GM12872 (cell line): ENCODE measurements at regions not wholly inside any gene's neighbourhood (a gene's known extent, or its start where the extent isn't known, plus 50 kb on each side); places are given as distances from the start of the nearest gene placed in this dataset.

ENCODE experiments used
- TF ChIP-seq, protein P1 (sequence below): IDR thresholded peaks from 3 replicates; pipeline ENCODE4 v1.5.1; 2011; ENCODE audit warnings: low read depth, mild to moderate bottlenecking, low read length, moderate library complexity; ENCODE audit not compliant: insufficient read depth

DNA sequence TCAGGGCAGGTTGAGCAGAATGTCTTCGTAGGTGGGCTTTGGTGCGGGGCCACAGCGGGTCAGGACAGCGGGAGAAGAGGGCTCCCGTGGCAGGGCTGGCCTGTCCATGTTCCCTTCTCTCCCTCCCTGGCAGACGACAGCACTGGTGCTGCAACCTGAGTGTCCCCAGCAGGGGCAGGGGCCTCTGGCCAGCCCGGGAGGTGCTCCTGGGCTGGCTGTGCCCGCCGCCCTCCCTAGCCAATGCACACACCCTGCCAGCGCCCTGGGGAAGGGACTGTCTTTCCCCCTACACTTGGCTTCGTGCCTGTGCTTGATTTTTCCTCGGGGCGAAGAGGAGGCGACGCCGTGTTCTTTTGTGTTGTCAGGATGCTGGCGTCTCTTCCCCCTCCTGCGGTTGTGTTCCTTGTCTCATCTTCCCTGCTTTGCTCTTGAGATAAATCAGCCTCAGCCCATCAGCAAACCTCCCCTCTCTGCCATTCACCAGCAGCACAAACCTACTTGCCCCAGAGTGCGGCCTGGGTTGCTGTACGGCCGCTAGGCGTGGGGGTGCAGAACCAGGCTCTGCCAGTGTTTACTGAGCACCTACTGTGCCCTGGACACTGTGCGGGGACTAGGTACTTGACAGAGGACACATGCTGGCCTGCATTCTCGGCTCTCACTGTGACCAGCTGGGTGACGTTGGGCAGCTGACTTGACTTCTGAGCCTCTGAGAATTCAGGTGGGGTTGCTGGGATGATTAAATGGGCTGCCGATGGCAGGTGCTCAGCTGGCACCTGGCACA, 237.3 kb upstream of the CIBAR2 start:
- TF ChIP-seq, protein P1, sequence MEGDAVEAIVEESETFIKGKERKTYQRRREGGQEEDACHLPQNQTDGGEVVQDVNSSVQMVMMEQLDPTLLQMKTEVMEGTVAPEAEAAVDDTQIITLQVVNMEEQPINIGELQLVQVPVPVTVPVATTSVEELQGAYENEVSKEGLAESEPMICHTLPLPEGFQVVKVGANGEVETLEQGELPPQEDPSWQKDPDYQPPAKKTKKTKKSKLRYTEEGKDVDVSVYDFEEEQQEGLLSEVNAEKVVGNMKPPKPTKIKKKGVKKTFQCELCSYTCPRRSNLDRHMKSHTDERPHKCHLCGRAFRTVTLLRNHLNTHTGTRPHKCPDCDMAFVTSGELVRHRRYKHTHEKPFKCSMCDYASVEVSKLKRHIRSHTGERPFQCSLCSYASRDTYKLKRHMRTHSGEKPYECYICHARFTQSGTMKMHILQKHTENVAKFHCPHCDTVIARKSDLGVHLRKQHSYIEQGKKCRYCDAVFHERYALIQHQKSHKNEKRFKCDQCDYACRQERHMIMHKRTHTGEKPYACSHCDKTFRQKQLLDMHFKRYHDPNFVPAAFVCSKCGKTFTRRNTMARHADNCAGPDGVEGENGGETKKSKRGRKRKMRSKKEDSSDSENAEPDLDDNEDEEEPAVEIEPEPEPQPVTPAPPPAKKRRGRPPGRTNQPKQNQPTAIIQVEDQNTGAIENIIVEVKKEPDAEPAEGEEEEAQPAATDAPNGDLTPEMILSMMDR: no peak

DNA sequence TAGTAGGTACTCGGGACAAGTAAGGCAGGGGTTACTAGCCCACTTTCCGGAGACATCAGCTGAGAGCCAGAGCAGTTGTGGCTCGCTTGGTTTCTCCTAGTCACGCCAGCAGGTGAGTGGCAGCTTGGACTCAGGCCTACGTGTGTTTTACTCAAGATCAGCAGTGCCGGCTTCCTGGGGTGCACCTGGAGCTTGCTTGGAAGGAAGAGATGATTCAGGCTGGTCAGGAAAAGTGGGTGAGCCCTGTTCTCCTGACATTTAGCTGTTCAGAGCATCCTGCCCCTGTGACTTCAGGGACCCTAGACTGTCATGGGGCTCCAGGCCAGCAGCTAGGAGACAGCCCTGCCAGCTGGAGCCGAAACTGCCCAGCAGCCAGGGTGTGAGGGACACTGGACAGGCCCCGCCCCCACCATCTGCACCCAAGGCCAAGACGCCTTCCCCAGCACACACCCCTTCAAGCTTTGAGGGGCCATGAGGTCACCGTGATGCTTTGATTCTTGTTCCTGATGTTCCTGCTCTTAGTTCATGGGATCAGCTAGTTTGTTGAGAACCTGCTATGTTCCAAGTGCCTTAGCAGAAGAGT, 238.0 kb upstream of the CIBAR2 start:
- TF ChIP-seq, protein P1: no peak

DNA sequence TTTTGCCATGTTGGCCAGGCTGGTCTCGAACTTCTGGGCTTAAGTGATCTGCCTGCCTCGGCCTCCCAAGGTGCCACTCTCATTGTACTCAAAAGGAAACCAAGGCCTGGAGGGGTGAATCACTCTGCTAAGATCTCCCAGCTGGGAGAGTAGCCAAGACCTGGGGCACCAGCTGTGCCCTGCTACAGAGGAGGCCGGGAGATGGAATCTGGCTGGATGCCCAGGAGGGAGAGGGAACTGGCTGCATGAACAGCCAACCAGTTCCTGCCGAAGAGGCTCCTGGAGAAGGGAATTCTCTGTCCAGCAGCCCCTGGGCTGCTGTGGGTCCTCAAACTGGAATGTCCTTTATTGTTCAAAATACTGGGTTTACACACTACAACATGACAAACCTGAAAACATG, 238.7 kb upstream of the CIBAR2 start:
- TF ChIP-seq, protein P1: no peak

DNA sequence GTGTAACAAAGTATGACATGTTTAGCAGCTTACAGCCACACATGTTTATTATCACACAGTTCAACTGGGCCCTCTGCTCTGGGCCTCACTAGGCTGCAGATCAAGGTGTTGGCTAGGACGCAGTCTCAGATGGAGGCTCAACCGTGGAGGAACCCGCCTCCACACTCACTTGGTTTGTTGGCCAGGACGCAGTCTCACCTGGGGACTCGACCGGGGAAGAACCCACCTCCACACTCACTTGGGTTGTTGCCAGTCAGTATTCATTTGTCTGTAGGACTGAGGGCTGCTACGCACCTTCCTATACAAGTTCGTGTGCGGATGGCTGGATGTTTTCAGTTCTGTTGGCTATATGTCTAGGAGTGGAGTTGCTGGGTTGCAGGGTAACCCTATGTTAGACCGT, 240.7 kb upstream of the CIBAR2 start:
- TF ChIP-seq, protein P1: no peak

DNA sequence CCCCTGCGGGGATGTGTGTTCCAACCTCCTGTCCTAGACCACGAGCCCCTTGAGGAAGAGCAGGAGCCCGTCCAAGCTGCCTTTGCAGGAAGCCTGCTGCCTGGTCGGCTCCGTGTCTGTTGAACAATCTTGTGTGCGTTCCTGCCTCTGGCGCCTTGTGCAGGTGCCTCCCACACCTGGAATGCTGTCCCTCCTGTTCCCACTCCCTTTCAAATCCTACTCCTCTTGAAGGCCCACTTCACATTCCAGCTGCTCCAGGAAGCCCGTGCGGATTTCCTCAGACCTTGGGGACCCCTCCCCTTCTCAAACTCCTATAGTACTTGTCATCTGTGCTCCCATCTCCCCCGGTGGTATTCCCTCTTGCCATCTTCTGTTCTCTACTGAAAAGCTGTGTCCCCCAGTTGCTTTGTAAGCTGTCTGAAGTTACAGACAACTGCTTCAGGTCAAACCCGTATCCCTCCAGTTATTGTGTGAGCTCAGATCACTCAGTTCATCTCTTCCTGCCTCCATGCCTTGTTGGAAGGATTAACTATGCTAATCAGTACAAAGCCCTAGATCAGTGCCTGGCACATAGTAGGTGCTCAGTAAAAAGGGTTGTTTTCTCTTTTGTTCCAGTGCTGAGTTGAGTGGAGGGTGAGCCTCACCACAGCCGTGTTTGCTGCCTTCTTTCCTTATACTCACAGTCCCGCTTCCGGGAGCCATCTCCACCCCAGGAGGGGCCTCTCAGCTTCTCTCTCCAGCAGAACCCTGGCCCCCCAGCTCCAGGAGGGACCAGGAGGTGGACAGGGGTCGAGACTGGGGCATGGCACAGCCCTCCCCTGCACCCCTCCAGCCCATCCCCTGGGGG, 241.8 kb upstream of the CIBAR2 start:
- TF ChIP-seq, protein P1: no peak

DNA sequence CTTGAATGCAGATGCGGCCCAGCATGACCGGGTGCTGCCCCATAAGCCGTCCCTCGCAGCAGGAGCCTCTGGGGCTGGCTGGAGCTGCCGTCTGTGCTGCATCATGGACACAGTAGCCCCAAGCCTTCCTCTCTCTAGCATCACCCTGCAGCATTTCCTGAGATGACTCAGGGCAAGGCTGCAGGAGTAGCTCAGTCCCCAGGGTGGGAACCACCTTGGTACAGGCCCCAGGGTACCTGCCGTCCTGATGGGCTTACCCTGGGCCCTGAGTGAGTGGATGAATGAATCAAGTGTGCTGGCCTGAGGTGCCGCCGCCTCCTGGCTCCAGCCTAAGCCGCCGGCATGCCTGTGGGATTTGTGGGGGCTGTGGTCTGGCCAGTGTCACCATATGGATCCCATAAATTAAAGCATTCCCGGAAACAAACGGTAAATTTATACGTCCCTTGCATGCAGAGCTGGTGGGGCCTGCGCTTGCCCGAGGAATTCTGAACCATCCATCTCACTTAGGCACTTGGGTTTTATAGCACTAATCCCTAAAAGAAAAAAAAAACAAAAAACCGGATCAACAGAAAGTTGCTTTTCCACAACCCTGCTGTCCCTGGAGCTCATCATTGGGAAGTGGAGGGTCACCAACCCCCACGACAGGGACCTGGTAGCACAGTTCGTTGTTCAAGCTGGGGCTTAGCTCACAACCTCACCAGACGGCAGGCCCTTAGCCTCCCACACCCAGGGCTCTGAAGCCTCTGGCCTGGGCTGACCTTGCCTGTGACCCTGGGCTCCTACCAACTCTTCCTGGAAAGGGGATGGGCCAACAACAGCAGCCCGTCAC, 242.6 kb upstream of the CIBAR2 start:
- TF ChIP-seq, protein P1: no peak

DNA sequence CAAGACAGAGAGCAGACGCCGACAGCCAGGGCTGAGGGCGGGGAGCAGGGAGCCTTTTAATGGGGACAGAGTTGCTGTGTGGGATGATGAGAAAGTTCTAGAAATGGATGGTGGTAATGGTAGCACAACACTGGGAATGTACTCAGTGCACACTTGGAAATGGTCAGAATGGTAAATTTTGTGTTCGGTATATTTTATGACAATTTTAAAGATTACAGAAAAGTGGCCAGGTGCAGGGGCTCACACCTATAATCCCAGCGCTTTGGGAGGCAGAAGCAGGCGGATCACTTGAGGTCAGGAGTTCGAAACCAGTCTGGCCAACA, 243.2 kb upstream of the CIBAR2 start:
- TF ChIP-seq, protein P1: no peak
